ENCODE measurements at regions not wholly inside any gene's neighbourhood (a gene's known extent, or its start where the extent isn't known, plus 50 kb on each side); places are given as distances from the start of the nearest gene placed in this dataset.

GRCh38 chr1:55781003-55781402, 565.8 kb upstream of the USP24 start:
- no peak for DNase-seq (ENCODE audit: low read depth)
- no peak overlapping the region for H3K4me3 ChIP-seq (ENCODE audit: low read depth, low read length)
- no peak for TF ChIP-seq CTCF (IDR thresholded peaks at IDR 0.05; ENCODE audit: insufficient read depth, low read depth, low read length, missing control alignments)

GRCh38 chr1:55777545-55777944, 562.4 kb upstream of the USP24 start:
- no peak overlapping the region for H3K4me3 ChIP-seq (ENCODE audit: low read depth, low read length)
- no peak for DNase-seq (ENCODE audit: low read depth)
- no peak for TF ChIP-seq CTCF (IDR thresholded peaks at IDR 0.05; ENCODE audit: insufficient read depth, low read depth, low read length, missing control alignments)

GRCh38 chr1:55775007-55775406, 559.8 kb upstream of the USP24 start:
- DNase-seq (ENCODE audit: low read depth) = no peak
- no peak for TF ChIP-seq CTCF (IDR thresholded peaks at IDR 0.05; ENCODE audit: insufficient read depth, low read depth, low read length, missing control alignments)
- H3K4me3 ChIP-seq (ENCODE audit: low read depth, low read length) = no peak overlapping the region

- DNase-seq (ENCODE audit: low read depth) = no peak
- no peak overlapping the region for H3K4me3 ChIP-seq (ENCODE audit: low read depth, low read length)
- TF ChIP-seq CTCF (IDR thresholded peaks at IDR 0.05; ENCODE audit: insufficient read depth, low read depth, low read length, missing control alignments) = no peak
These were observed 559.3 kb upstream of the USP24 start for GRCh38 chr1:55774446-55774845.

- DNase-seq (ENCODE audit: low read depth) = no peak
- H3K4me3 ChIP-seq (ENCODE audit: low read depth, low read length) = no peak overlapping the region
- TF ChIP-seq CTCF (IDR thresholded peaks at IDR 0.05; ENCODE audit: insufficient read depth, low read depth, low read length, missing control alignments) = no peak
These were observed 558.2 kb upstream of the USP24 start for GRCh38 chr1:55773211-55773940.

- DNase-seq (ENCODE audit: low read depth) = no peak
- TF ChIP-seq CTCF (IDR thresholded peaks at IDR 0.05; ENCODE audit: insufficient read depth, low read depth, low read length, missing control alignments) = no peak
- no peak overlapping the region for H3K4me3 ChIP-seq (ENCODE audit: low read depth, low read length)
These were observed 553.3 kb upstream of the USP24 start for GRCh38 chr1:55768327-55768952.
